ENCODE measurements at regions not wholly inside any gene's neighbourhood (a gene's known extent, or its start where the extent isn't known, plus 50 kb on each side); places are given as distances from the start of the nearest gene placed in this dataset.

DNA sequence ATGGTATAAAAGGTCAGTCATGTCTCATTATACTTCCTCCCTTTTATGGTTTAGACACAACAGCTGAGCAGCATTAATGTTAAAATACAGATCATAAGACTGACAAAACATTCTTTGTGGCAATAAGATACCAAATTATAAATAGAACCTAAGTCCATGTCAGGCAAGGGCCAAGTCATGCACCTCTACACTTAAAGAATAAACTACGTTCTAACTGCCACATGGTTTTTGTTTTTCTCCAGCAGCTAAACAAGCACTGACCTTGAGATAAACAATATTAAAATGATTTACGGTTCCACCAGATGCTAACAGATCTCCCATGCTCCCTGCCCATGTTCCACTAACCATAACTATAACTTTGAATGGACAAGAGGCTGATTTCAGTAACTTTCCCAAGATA lies 368.6 kb upstream of the TFPI start:
- WGBS (ENCODE audit: insufficient coverage): 100% methylated on average over 1 of the region's 2 CpGs
- H3K27me3 Mint-ChIP-seq (ENCODE audit: low read depth in 3 of 3): peaks cover 0 to 2% (median 0%) of the 10 kb centered on the region in 3 donors

DNA sequence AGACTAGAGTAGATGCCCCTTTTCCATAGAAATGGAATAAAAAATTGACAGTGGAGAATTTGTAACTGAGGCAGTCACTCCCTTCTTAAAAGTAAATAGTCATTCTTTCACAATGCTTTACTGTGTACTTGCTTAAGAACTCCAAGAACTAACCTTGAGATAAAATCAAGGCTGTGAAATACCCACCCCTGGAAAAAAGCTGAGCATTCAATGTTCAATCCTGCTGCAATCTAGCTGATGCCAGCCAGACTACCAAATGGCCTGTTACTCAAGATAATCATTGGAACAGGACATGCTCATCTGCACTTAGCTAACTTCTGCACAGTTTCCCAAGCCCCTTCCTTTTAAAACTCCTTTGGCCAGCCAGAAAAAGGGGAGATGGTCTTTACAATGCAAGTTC lies 367.4 kb upstream of the GULP1 start:
- no peaks in the 10 kb centered on the region for H3K79me2 ChIP-seq (ENCODE audit: insufficient read depth, low read length)
- peaks cover 0 to 5% (median 0%) of the 10 kb centered on the region in 7 donors for H3K9me3 Mint-ChIP-seq

More for the DNA sequence above, 368.6 kb upstream of the TFPI start:
- Histone ChIP-seq H3K27ac (ENCODE audit: low read depth in 1 of 2, low read length in 2 of 2) (no peak overlapping the region), H3K9me3 (replicated peaks in 1 of 2; ENCODE audit: control insufficient read depth in 1 of 2, insufficient read depth in 1 of 2, low read length in 2 of 2) (no peaks in the 10 kb centered on the region), H3K9ac (ENCODE audit: insufficient read depth, low read length, poor library complexity, severe bottlenecking) (no peak overlapping the region), H3K4me2 (replicated peaks; ENCODE audit: extremely low read depth, low read length, poor library complexity, severe bottlenecking) (no peak overlapping the region), H3K4me3 (replicated peaks in 1 of 3; ENCODE audit: low read depth in 2 of 3, low read length in 3 of 3) (no peak overlapping the region), H3K79me2 (ENCODE audit: insufficient read depth, low read length) (no peaks in the 10 kb centered on the region), H4K20me1 (ENCODE audit: insufficient read depth, low read length) (no peaks in the 10 kb centered on the region), H3K4me1 (ENCODE audit: control insufficient read depth in 1 of 2, insufficient read depth in 2 of 2, low read length in 2 of 2) (no peaks in the 10 kb centered on the region), H2AFZ (ENCODE audit: insufficient read depth, low read depth, low read length, poor library complexity, severe bottlenecking) (no peak overlapping the region), H3K36me3 (replicated peaks in 1 of 2; ENCODE audit: control insufficient read depth in 1 of 2, insufficient read depth in 2 of 2, low read length in 2 of 2) (no peaks in the 10 kb centered on the region), H3K27me3 (ENCODE audit: control insufficient read depth in 2 of 2, insufficient read depth in 2 of 2, low read length in 2 of 2) (no peaks in the 10 kb centered on the region)
- Mint-ChIP-seq H3K9me3 (peaks cover 0 to 6% (median 0%) of the 10 kb centered on the region in 7 donors), H3K4me3 (no peak overlapping the region), H3K27ac (no peak overlapping the region), H3K36me3 (no peaks in the 10 kb centered on the region), H3K4me1 (no peaks in the 10 kb centered on the region)
- TF ChIP-seq, protein P1, sequence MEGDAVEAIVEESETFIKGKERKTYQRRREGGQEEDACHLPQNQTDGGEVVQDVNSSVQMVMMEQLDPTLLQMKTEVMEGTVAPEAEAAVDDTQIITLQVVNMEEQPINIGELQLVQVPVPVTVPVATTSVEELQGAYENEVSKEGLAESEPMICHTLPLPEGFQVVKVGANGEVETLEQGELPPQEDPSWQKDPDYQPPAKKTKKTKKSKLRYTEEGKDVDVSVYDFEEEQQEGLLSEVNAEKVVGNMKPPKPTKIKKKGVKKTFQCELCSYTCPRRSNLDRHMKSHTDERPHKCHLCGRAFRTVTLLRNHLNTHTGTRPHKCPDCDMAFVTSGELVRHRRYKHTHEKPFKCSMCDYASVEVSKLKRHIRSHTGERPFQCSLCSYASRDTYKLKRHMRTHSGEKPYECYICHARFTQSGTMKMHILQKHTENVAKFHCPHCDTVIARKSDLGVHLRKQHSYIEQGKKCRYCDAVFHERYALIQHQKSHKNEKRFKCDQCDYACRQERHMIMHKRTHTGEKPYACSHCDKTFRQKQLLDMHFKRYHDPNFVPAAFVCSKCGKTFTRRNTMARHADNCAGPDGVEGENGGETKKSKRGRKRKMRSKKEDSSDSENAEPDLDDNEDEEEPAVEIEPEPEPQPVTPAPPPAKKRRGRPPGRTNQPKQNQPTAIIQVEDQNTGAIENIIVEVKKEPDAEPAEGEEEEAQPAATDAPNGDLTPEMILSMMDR (IDR thresholded peaks at IDR 0.05): no peak
- DNase-seq: no peak
- intact Hi-C loops (cut with micrococcal nuclease): no loop called here

More for the DNA sequence above, 367.4 kb upstream of the GULP1 start:
- Mint-ChIP-seq H3K4me1 (no peaks in the 10 kb centered on the region), H3K27me3 (ENCODE audit: low read depth in 3 of 3) (peaks cover 0 to 2% (median 1%) of the 10 kb centered on the region in 3 donors), H3K4me3 (no peak overlapping the region), H3K36me3 (no peaks in the 10 kb centered on the region), H3K27ac (no peak overlapping the region)
- no peak for DNase-seq
- Histone ChIP-seq H3K9ac (ENCODE audit: insufficient read depth, low read length, poor library complexity, severe bottlenecking) (no peak overlapping the region), H3K4me1 (ENCODE audit: control insufficient read depth in 1 of 2, insufficient read depth in 2 of 2, low read length in 2 of 2) (no peaks in the 10 kb centered on the region), H3K27ac (ENCODE audit: low read depth in 1 of 2, low read length in 2 of 2) (no peak overlapping the region), H4K20me1 (ENCODE audit: insufficient read depth, low read length) (no peaks in the 10 kb centered on the region), H3K9me3 (replicated peaks in 1 of 2; ENCODE audit: control insufficient read depth in 1 of 2, insufficient read depth in 1 of 2, low read length in 2 of 2) (no peaks in the 10 kb centered on the region), H3K4me2 (replicated peaks; ENCODE audit: extremely low read depth, low read length, poor library complexity, severe bottlenecking) (no peak overlapping the region), H3K36me3 (replicated peaks in 1 of 2; ENCODE audit: control insufficient read depth in 1 of 2, insufficient read depth in 2 of 2, low read length in 2 of 2) (no peaks in the 10 kb centered on the region), H3K27me3 (ENCODE audit: control insufficient read depth in 2 of 2, insufficient read depth in 2 of 2, low read length in 2 of 2) (no peaks in the 10 kb centered on the region), H2AFZ (ENCODE audit: insufficient read depth, low read depth, low read length, poor library complexity, severe bottlenecking) (no peak overlapping the region), H3K4me3 (replicated peaks in 1 of 3; ENCODE audit: low read depth in 2 of 3, low read length in 3 of 3) (no peak overlapping the region)
- intact Hi-C loops (cut with micrococcal nuclease): no loop called here
- TF ChIP-seq, protein P1 (IDR thresholded peaks at IDR 0.05): no peak

All from CD14-positive monocyte (primary cell).